ENCODE measurements at regions not wholly inside any gene's neighbourhood (a gene's known extent, or its start where the extent isn't known, plus 50 kb on each side); places are given as distances from the start of the nearest gene placed in this dataset.

- no peak overlapping the region for H2AFZ ChIP-seq (ENCODE audit: low read length, unreplicated experiment)
Observed at GRCh38 chr7:84847790-84848189, 339.1 kb downstream of the SEMA3D start.

GRCh38 chr7:84847038-84847437 lies 339.8 kb downstream of the SEMA3D start:
- Histone ChIP-seq H3K27ac (ENCODE audit: low read depth, low read length) (no peak overlapping the region), H2AFZ (ENCODE audit: low read length, unreplicated experiment) (peak overlapping the region; percentile 43)

More at GRCh38 chr7:84847790-84848189, 339.1 kb downstream of the SEMA3D start:
- Histone ChIP-seq H3K79me2 (ENCODE audit: control insufficient read depth, insufficient read depth, low read length, unreplicated experiment) (no peaks in the 10 kb centered on the region), H3K27ac (ENCODE audit: low read depth, low read length) (no peak overlapping the region), H3K36me3 (ENCODE audit: insufficient read depth, low read length) (no peaks in the 10 kb centered on the region), H3K27me3 (ENCODE audit: insufficient read depth, low read length) (no peaks in the 10 kb centered on the region), H3K4me1 (ENCODE audit: control insufficient read depth, insufficient read depth, low read length, unreplicated experiment) (no peaks in the 10 kb centered on the region), H3K4me3 (ENCODE audit: low read depth, low read length) (no peak overlapping the region)

GRCh38 chr7:84845971-84846370 lies 340.9 kb downstream of the SEMA3D start:
- H3K4me3 ChIP-seq (ENCODE audit: low read depth, low read length): no peak overlapping the region
- H3K79me2 ChIP-seq (ENCODE audit: control insufficient read depth, insufficient read depth, low read length, unreplicated experiment): no peaks in the 10 kb centered on the region
- no peaks in the 10 kb centered on the region for H3K4me1 ChIP-seq (ENCODE audit: control insufficient read depth, insufficient read depth, low read length, unreplicated experiment)
- no peaks in the 10 kb centered on the region for H3K27me3 ChIP-seq (ENCODE audit: insufficient read depth, low read length)
- H3K27ac ChIP-seq (ENCODE audit: low read depth, low read length): no peak overlapping the region
- no peaks in the 10 kb centered on the region for H3K36me3 ChIP-seq (ENCODE audit: insufficient read depth, low read length)
- H2AFZ ChIP-seq (ENCODE audit: low read length, unreplicated experiment): no peak overlapping the region

More at GRCh38 chr7:84847038-84847437, 339.8 kb downstream of the SEMA3D start:
- H3K27me3 ChIP-seq (ENCODE audit: insufficient read depth, low read length): no peaks in the 10 kb centered on the region
- H3K4me1 ChIP-seq (ENCODE audit: control insufficient read depth, insufficient read depth, low read length, unreplicated experiment): no peaks in the 10 kb centered on the region
- no peaks in the 10 kb centered on the region for H3K79me2 ChIP-seq (ENCODE audit: control insufficient read depth, insufficient read depth, low read length, unreplicated experiment)
- no peak overlapping the region for H3K4me3 ChIP-seq (ENCODE audit: low read depth, low read length)
- H3K36me3 ChIP-seq (ENCODE audit: insufficient read depth, low read length): no peaks in the 10 kb centered on the region

- no peak overlapping the region for H3K27ac ChIP-seq (ENCODE audit: low read depth, low read length)
- H3K36me3 ChIP-seq (ENCODE audit: insufficient read depth, low read length): no peaks in the 10 kb centered on the region
- no peaks in the 10 kb centered on the region for H3K79me2 ChIP-seq (ENCODE audit: control insufficient read depth, insufficient read depth, low read length, unreplicated experiment)
- no peak overlapping the region for H2AFZ ChIP-seq (ENCODE audit: low read length, unreplicated experiment)
- no peaks in the 10 kb centered on the region for H3K4me1 ChIP-seq (ENCODE audit: control insufficient read depth, insufficient read depth, low read length, unreplicated experiment)
- H3K4me3 ChIP-seq (ENCODE audit: low read depth, low read length): no peak overlapping the region
- H3K27me3 ChIP-seq (ENCODE audit: insufficient read depth, low read length): no peaks in the 10 kb centered on the region
Observed at GRCh38 chr7:84844771-84845170, 342.1 kb downstream of the SEMA3D start.

GRCh38 chr7:84841809-84842208 lies 345.0 kb downstream of the SEMA3D start:
- Histone ChIP-seq H2AFZ (ENCODE audit: low read length, unreplicated experiment) (no peak overlapping the region), H3K79me2 (ENCODE audit: control insufficient read depth, insufficient read depth, low read length, unreplicated experiment) (no peaks in the 10 kb centered on the region), H3K4me3 (ENCODE audit: low read depth, low read length) (no peak overlapping the region), H3K36me3 (ENCODE audit: insufficient read depth, low read length) (no peaks in the 10 kb centered on the region), H3K27ac (ENCODE audit: low read depth, low read length) (no peak overlapping the region), H3K4me1 (ENCODE audit: control insufficient read depth, insufficient read depth, low read length, unreplicated experiment) (no peaks in the 10 kb centered on the region), H3K27me3 (ENCODE audit: insufficient read depth, low read length) (no peaks in the 10 kb centered on the region)

GRCh38 chr7:84838857-84839256 lies 348.0 kb downstream of the SEMA3D start:
- Histone ChIP-seq H2AFZ (ENCODE audit: low read length, unreplicated experiment) (no peak overlapping the region), H3K4me3 (ENCODE audit: low read depth, low read length) (no peak overlapping the region), H3K27ac (ENCODE audit: low read depth, low read length) (no peak overlapping the region)

GRCh38 chr7:84837405-84837804 lies 349.5 kb downstream of the SEMA3D start:
- H3K4me1 ChIP-seq (ENCODE audit: control insufficient read depth, insufficient read depth, low read length, unreplicated experiment): no peaks in the 10 kb centered on the region
- no peak overlapping the region for H2AFZ ChIP-seq (ENCODE audit: low read length, unreplicated experiment)
- H3K4me3 ChIP-seq (ENCODE audit: low read depth, low read length): no peak overlapping the region
- no peaks in the 10 kb centered on the region for H3K79me2 ChIP-seq (ENCODE audit: control insufficient read depth, insufficient read depth, low read length, unreplicated experiment)
- no peaks in the 10 kb centered on the region for H3K36me3 ChIP-seq (ENCODE audit: insufficient read depth, low read length)
- no peak overlapping the region for H3K27ac ChIP-seq (ENCODE audit: low read depth, low read length)
- no peaks in the 10 kb centered on the region for H3K27me3 ChIP-seq (ENCODE audit: insufficient read depth, low read length)

More at GRCh38 chr7:84838857-84839256, 348.0 kb downstream of the SEMA3D start:
- H3K36me3 ChIP-seq (ENCODE audit: insufficient read depth, low read length): no peaks in the 10 kb centered on the region
- H3K27me3 ChIP-seq (ENCODE audit: insufficient read depth, low read length): no peaks in the 10 kb centered on the region
- no peaks in the 10 kb centered on the region for H3K4me1 ChIP-seq (ENCODE audit: control insufficient read depth, insufficient read depth, low read length, unreplicated experiment)
- H3K79me2 ChIP-seq (ENCODE audit: control insufficient read depth, insufficient read depth, low read length, unreplicated experiment): no peaks in the 10 kb centered on the region

GRCh38 chr7:84829719-84830118 lies 357.1 kb downstream of the SEMA3D start:
- H3K27ac ChIP-seq (ENCODE audit: low read depth, low read length): no peak overlapping the region
- H3K4me1 ChIP-seq (ENCODE audit: control insufficient read depth, insufficient read depth, low read length, unreplicated experiment): no peaks in the 10 kb centered on the region
- H3K36me3 ChIP-seq (ENCODE audit: insufficient read depth, low read length): no peaks in the 10 kb centered on the region
- no peaks in the 10 kb centered on the region for H3K27me3 ChIP-seq (ENCODE audit: insufficient read depth, low read length)
- H3K79me2 ChIP-seq (ENCODE audit: control insufficient read depth, insufficient read depth, low read length, unreplicated experiment): no peaks in the 10 kb centered on the region
- no peak overlapping the region for H2AFZ ChIP-seq (ENCODE audit: low read length, unreplicated experiment)
- H3K4me3 ChIP-seq (ENCODE audit: low read depth, low read length): no peak overlapping the region

GRCh38 chr7:84824057-84824651 lies 362.7 kb downstream of the SEMA3D start:
- H3K4me3 ChIP-seq (ENCODE audit: low read depth, low read length): no peak overlapping the region
- H3K79me2 ChIP-seq (ENCODE audit: control insufficient read depth, insufficient read depth, low read length, unreplicated experiment): no peaks in the 10 kb centered on the region
- no peak overlapping the region for H2AFZ ChIP-seq (ENCODE audit: low read length, unreplicated experiment)

GRCh38 chr7:84823530-84823929 lies 363.3 kb downstream of the SEMA3D start:
- H3K36me3 ChIP-seq (ENCODE audit: insufficient read depth, low read length): no peaks in the 10 kb centered on the region
- no peaks in the 10 kb centered on the region for H3K4me1 ChIP-seq (ENCODE audit: control insufficient read depth, insufficient read depth, low read length, unreplicated experiment)
- H3K27me3 ChIP-seq (ENCODE audit: insufficient read depth, low read length): no peaks in the 10 kb centered on the region
- no peak overlapping the region for H3K4me3 ChIP-seq (ENCODE audit: low read depth, low read length)
- H2AFZ ChIP-seq (ENCODE audit: low read length, unreplicated experiment): no peak overlapping the region
- H3K79me2 ChIP-seq (ENCODE audit: control insufficient read depth, insufficient read depth, low read length, unreplicated experiment): no peaks in the 10 kb centered on the region
- no peak overlapping the region for H3K27ac ChIP-seq (ENCODE audit: low read depth, low read length)

More at GRCh38 chr7:84824057-84824651, 362.7 kb downstream of the SEMA3D start:
- no peak overlapping the region for H3K27ac ChIP-seq (ENCODE audit: low read depth, low read length)
- H3K27me3 ChIP-seq (ENCODE audit: insufficient read depth, low read length): no peaks in the 10 kb centered on the region
- no peaks in the 10 kb centered on the region for H3K4me1 ChIP-seq (ENCODE audit: control insufficient read depth, insufficient read depth, low read length, unreplicated experiment)
- H3K36me3 ChIP-seq (ENCODE audit: insufficient read depth, low read length): no peaks in the 10 kb centered on the region

- Histone ChIP-seq H3K4me3 (ENCODE audit: low read depth, low read length) (no peak overlapping the region), H3K36me3 (ENCODE audit: insufficient read depth, low read length) (no peaks in the 10 kb centered on the region), H2AFZ (ENCODE audit: low read length, unreplicated experiment) (no peak overlapping the region), H3K79me2 (ENCODE audit: control insufficient read depth, insufficient read depth, low read length, unreplicated experiment) (no peaks in the 10 kb centered on the region), H3K4me1 (ENCODE audit: control insufficient read depth, insufficient read depth, low read length, unreplicated experiment) (no peaks in the 10 kb centered on the region), H3K27me3 (ENCODE audit: insufficient read depth, low read length) (no peaks in the 10 kb centered on the region), H3K27ac (ENCODE audit: low read depth, low read length) (no peak overlapping the region)
Observed at GRCh38 chr7:84822941-84823510, 363.8 kb downstream of the SEMA3D start.
